GM21717 (cell line): ENCODE measurements at regions not wholly inside any gene's neighbourhood (a gene's known extent, or its start where the extent isn't known, plus 50 kb on each side); places are given as distances from the start of the nearest gene placed in this dataset.
"Not testable (repeated sequence)": the region's sequence is repeated elsewhere in the genome, so short reads cannot be mapped to it uniquely, and the experiment has no call there.

Experiments
- ATAC-seq: cut with Tn5 transposase; IDR thresholded peaks from one replicate; pipeline ENCODE4 v1.9.1; 2021; ENCODE audit warnings: mild to moderate bottlenecking, moderate library complexity; ENCODE audit not compliant: unreplicated experiment

GRCh38 chr4:162847945-162848549, 318.6 kb downstream of the NAF1 start:
- no peak for ATAC-seq

- ATAC-seq, result no peak
These were observed 324.9 kb downstream of the NAF1 start for GRCh38 chr4:162841753-162842152.

- no peak for ATAC-seq
These were observed 326.9 kb downstream of the NAF1 start for GRCh38 chr4:162839814-162840213.

- ATAC-seq, result no peak
These were observed 328.0 kb downstream of the NAF1 start for GRCh38 chr4:162838671-162839070.

GRCh38 chr4:162837679-162838078, 329.0 kb downstream of the NAF1 start:
- ATAC-seq, result no peak

GRCh38 chr4:162837241-162837640, 329.4 kb downstream of the NAF1 start:
- no peak for ATAC-seq

GRCh38 chr4:162836773-162837172, 329.9 kb downstream of the NAF1 start:
- ATAC-seq, result no peak

- not testable (repeated sequence) for ATAC-seq
These were observed 330.4 kb downstream of the NAF1 start for GRCh38 chr4:162836258-162836657.

- ATAC-seq, result no peak
These were observed 335.8 kb downstream of the NAF1 start for GRCh38 chr4:162830899-162831298.

- not testable (repeated sequence) for ATAC-seq
These were observed 349.3 kb downstream of the NAF1 start for GRCh38 chr4:162817374-162817773.

GRCh38 chr4:162804351-162804924, 362.3 kb downstream of the NAF1 start:
- ATAC-seq, result no peak

- ATAC-seq, result no peak
These were observed 363.3 kb downstream of the NAF1 start for GRCh38 chr4:162803378-162803777.

GRCh38 chr4:162797108-162797507, 369.6 kb downstream of the NAF1 start:
- no peak for ATAC-seq

GRCh38 chr4:162793571-162793970, 373.1 kb downstream of the NAF1 start:
- ATAC-seq, result no peak

GRCh38 chr4:162793004-162793403, 373.7 kb downstream of the NAF1 start:
- ATAC-seq, result no peak

- ATAC-seq, result no peak
These were observed 375.5 kb downstream of the NAF1 start for GRCh38 chr4:162791226-162791625.

GRCh38 chr4:162787120-162787519, 379.6 kb downstream of the NAF1 start:
- ATAC-seq, result no peak

GRCh38 chr4:162782778-162783525, 383.7 kb downstream of the NAF1 start:
- no peak for ATAC-seq

- ATAC-seq, result no peak
These were observed 384.5 kb downstream of the NAF1 start for GRCh38 chr4:162782096-162782777.

GRCh38 chr4:162770761-162771490, 395.8 kb downstream of the NAF1 start:
- no peak for ATAC-seq

GRCh38 chr4:162767083-162767482, 399.6 kb downstream of the NAF1 start:
- no peak for ATAC-seq
